Esophagus squamous epithelium (tissue), 5 donors: ENCODE measurements at regions not wholly inside any gene's neighbourhood (a gene's known extent, or its start where the extent isn't known, plus 50 kb on each side); places are given as distances from the start of the nearest gene placed in this dataset.

Experiments
- DNase-seq: peaks from one replicate; lab custom pipeline; 2025; lab: John Stamatoyannopoulos, UW
- H3K27ac ChIP-seq, 4 donors: fragments of 200-600 bp; sonication (generic); one replicate each; pipeline ENCODE4 v1.5.1; 2016 to 2019; ENCODE audit warnings: mild to moderate bottlenecking in 1 of 4
- H3K27me3 ChIP-seq, 4 donors: fragments of 200-600 bp; sonication (generic); 1 replicate in 3 of 4; 2 replicates in 1 of 4; pipeline versions ENCODE4 v1.5.1 to v1.6.0; 2017 to 2021; ENCODE audit warnings: antibody characterized with exemption in 1 of 4
- H3K36me3 ChIP-seq, 3 donors: fragments of 200-600 bp; sonication (generic); one replicate each; pipeline ENCODE4 v1.5.1; 2016 to 2019
- H3K4me1 ChIP-seq, 3 donors: fragments of 200-600 bp; sonication (generic); one replicate each; pipeline ENCODE4 v1.5.1; 2017 to 2019
- H3K4me3 ChIP-seq, 4 donors: fragments of 200-600 bp; sonication (generic); 1 replicate in 3 of 4; 2 replicates in 1 of 4; pipeline ENCODE4 v1.5.1; 2016 to 2019; ENCODE audit warnings: mild to moderate bottlenecking in 2 of 4, moderate library complexity in 1 of 4
- H3K9me3 ChIP-seq, 3 donors: fragments of 200-600 bp; sonication (generic); one replicate each; pipeline ENCODE4 v1.5.1; 2016 to 2019
- POLR2A ChIP-seq, 4 donors: fragments of 450-650 bp; IDR thresholded peaks; one replicate each; pipeline ENCODE4 v1.6.1; 2017; ENCODE audit warnings: antibody characterized with exemption in 4 of 4, mild to moderate bottlenecking in 4 of 4, moderate library complexity in 3 of 4
- WGBS, 2 donors: methylation state at CpG; one replicate each; pipeline ENCODE4 v1.1.5; 2018; 5-methylcytosine and 5-hydroxymethylcytosine counted together
- intact Hi-C: fragments of 100-400 bp; cut with DNase I; formaldehyde crosslinking; loops from one replicate; pipeline ENCODE4 v1.15.0; 2022
- TF ChIP-seq, protein P1 (sequence below), 6 experiments: fragments of 450-650 bp in 4 of 6; fragments of 200-600 bp in 2 of 6; sonication (generic) in 2 of 6; IDR thresholded peaks; one replicate each; pipeline ENCODE4 v1.5.1; 2016 to 2019; ENCODE audit warnings: antibody characterized with exemption in 6 of 6, mild to moderate bottlenecking in 4 of 6, moderate library complexity in 4 of 6
- donor health status: DM: yes; HTN: yes; CAD: no.

DNA sequence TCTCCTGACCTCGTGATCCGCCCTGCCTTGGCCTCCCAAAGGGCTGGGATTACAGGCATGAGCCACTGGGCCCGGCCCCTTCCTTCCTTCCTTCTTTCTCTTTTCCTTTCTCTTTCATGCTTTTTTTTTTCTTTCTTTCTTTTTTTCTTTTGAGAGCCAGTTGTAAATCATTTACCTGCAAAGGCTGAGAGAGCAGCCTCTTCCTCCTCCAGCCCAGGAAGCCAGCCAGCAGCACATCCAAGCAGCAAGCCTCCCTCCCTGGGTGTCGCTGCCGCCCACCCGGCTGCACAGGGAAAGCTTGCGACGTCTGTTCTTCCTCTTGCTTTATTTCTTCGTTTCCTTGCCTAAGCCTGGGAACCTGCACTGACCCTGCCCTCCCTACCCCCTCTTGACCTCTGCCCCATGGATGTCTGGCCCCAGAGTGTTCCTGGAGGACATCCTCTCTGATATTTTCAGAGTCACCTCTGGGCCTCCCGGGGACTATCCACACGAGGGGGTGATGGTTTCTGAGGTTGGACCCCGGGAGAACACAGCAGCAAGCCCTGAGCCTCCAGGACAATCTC, 62.8 kb upstream of the MYL10 start:
- Histone ChIP-seq H3K9me3 (no peaks in the 10 kb centered on the region), H3K27me3 (peaks cover 0 to 15% (median 0%) of the 10 kb centered on the region in 4 donors), H3K4me3 (no peak overlapping the region), H3K27ac (no peak overlapping the region), H3K36me3 (no peaks in the 10 kb centered on the region), H3K4me1 (peaks cover 4 to 15% (median 14%) of the 10 kb centered on the region in 3 donors)
- intact Hi-C loops, result no loop called here
- no peak for TF ChIP-seq POLR2A (IDR thresholded peaks at IDR 0.05)
- TF ChIP-seq, protein P1, sequence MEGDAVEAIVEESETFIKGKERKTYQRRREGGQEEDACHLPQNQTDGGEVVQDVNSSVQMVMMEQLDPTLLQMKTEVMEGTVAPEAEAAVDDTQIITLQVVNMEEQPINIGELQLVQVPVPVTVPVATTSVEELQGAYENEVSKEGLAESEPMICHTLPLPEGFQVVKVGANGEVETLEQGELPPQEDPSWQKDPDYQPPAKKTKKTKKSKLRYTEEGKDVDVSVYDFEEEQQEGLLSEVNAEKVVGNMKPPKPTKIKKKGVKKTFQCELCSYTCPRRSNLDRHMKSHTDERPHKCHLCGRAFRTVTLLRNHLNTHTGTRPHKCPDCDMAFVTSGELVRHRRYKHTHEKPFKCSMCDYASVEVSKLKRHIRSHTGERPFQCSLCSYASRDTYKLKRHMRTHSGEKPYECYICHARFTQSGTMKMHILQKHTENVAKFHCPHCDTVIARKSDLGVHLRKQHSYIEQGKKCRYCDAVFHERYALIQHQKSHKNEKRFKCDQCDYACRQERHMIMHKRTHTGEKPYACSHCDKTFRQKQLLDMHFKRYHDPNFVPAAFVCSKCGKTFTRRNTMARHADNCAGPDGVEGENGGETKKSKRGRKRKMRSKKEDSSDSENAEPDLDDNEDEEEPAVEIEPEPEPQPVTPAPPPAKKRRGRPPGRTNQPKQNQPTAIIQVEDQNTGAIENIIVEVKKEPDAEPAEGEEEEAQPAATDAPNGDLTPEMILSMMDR (IDR thresholded peaks at IDR 0.05), result no peak
- DNase-seq, result no peak
- 47 to 60% methylated on average over 9 to 11 of the region's 12 CpGs for WGBS, 2 donors

DNA sequence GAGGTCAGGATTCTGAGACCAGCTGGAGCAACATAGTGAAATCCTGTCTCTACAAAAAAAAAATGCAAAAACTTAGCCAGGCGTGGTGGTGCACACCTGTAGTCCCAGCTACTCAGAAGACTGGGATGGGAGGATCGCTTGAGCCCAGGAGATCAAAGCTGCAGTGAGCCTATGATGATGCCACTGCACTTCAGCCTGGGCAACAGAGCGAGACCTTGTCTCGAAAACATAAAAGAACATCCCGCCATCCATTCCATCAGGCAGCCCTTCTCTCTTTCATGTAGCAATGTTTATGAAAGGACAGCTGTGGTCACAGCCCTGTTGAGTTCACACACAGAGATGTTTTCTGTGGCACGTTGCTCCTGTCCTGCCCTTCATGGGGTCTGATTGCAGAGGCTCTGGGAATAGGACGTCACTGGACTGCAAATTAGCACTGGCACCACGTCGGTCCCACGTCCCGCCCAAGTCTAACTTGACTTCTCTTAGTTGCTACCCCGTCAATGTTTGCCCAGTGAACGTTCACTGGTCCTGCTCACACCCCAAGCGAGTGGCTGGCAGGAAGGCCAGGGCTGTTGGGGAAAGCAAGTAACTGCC, 64.5 kb upstream of the MYL10 start:
- WGBS, 2 donors, result 74 to 85% methylated on average over 9 to 14 of the region's 14 CpGs

DNA sequence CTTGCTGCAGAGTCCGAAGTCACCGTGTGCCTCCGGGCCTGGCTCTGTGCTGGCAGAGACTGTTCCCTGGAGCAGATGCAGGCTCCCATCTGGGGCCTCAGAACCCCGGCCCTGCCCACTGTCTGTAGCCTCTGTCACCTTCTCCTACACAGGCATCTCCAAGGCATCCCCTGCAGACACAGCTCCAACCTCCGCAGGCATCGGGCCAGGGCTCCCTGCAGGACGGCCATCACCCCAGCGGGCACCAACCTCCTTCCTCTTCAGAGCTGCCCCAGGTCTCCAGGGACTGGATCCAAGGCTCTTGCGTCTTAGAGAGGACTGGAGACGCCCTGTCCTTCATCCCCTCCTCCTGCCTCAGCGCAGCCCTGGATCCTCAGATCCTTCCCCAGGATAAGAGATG, 69.9 kb upstream of the MYL10 start:
- TF ChIP-seq, protein P1 (IDR thresholded peaks at IDR 0.05), result no peak
- no peak for TF ChIP-seq POLR2A (IDR thresholded peaks at IDR 0.05)
- DNase-seq, result no peak
- no peaks in the 10 kb centered on the region for H3K36me3 ChIP-seq
- no peak overlapping the region for H3K27ac ChIP-seq
- no peaks in the 10 kb centered on the region for H3K4me1 ChIP-seq
- H3K4me3 ChIP-seq, result no peak overlapping the region
- 72% methylated on average over 3 of the region's 11 CpGs; no CpG with 5 or more reads in 1 of the 2 donors for WGBS, 2 donors
- H3K9me3 ChIP-seq, result no peaks in the 10 kb centered on the region
- peaks cover 0 to 40% (median 0%) of the 10 kb centered on the region in 4 donors for H3K27me3 ChIP-seq
- intact Hi-C loops, result no loop called here

More for the DNA sequence above, 64.5 kb upstream of the MYL10 start:
- no peak overlapping the region for H3K27ac ChIP-seq
- no peaks in the 10 kb centered on the region for H3K36me3 ChIP-seq
- H3K4me1 ChIP-seq, result peaks cover 0 to 6% (median 5%) of the 10 kb centered on the region in 3 donors
- H3K4me3 ChIP-seq, result no peak overlapping the region
- H3K27me3 ChIP-seq, result peaks cover 0 to 29% (median 0%) of the 10 kb centered on the region in 4 donors
- TF ChIP-seq, protein P1 (IDR thresholded peaks at IDR 0.05), result no peak
- TF ChIP-seq POLR2A (IDR thresholded peaks at IDR 0.05), result no peak
- intact Hi-C loops, result no loop called here
- no peaks in the 10 kb centered on the region for H3K9me3 ChIP-seq
- no peak for DNase-seq

DNA sequence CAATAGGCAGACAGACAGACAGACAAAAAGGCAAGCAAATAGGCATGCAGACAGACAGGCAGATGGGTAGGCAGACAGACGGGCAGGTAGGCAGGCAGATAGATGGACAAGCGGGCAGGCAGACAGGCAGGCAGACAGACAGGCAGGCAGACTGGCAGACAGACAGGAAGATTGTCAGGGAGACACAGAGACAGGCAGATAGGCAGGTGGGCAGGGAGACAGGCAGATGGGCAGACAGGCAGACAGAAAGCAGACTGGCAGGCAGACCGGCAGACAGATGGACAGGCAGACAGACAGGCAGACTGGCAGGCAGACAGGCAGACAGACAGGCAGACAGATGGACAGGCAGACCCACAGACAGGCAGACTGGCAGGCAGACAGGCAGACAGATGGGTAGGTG, 70.3 kb upstream of the MYL10 start:
- H3K27me3 ChIP-seq, result peaks cover 0 to 40% (median 0%) of the 10 kb centered on the region in 4 donors
- H3K36me3 ChIP-seq, result no peaks in the 10 kb centered on the region
- intact Hi-C loops, result no loop called here
- no peaks in the 10 kb centered on the region for H3K9me3 ChIP-seq
- H3K27ac ChIP-seq, result no peak overlapping the region
- no peaks in the 10 kb centered on the region for H3K4me1 ChIP-seq
- no peak overlapping the region for H3K4me3 ChIP-seq
- TF ChIP-seq, protein P1 (IDR thresholded peaks at IDR 0.05), result no peak
- no peak for TF ChIP-seq POLR2A (IDR thresholded peaks at IDR 0.05)
- DNase-seq, result no peak
- WGBS, 2 donors, result 69 to 83% methylated on average over 3 of the region's 3 CpGs
